ENCODE measurements at regions not wholly inside any gene's neighbourhood (a gene's known extent, or its start where the extent isn't known, plus 50 kb on each side); places are given as distances from the start of the nearest gene placed in this dataset.

GRCh38 chr10:58013406-58013805, 254.3 kb downstream of the IPMK start:
- peak; percentile 6 for FAIRE-seq

GRCh38 chr10:58010073-58010702, 257.5 kb downstream of the IPMK start:
- no peak for TF ChIP-seq POLR2A (IDR thresholded peaks at IDR 0.05; ENCODE audit: low read depth, low read length)
- DNase-seq (ENCODE audit: insufficient read length, low spot score) (no peak), FAIRE-seq (no peak)

More at GRCh38 chr10:58013406-58013805, 254.3 kb downstream of the IPMK start:
- no peak for TF ChIP-seq POLR2A (IDR thresholded peaks at IDR 0.05; ENCODE audit: low read depth, low read length)
- DNase-seq (ENCODE audit: insufficient read length, low spot score), result no peak

GRCh38 chr10:58003945-58004344, 263.7 kb downstream of the IPMK start:
- FAIRE-seq (no peak), DNase-seq (ENCODE audit: insufficient read length, low spot score) (no peak)
- no peak for TF ChIP-seq POLR2A (IDR thresholded peaks at IDR 0.05; ENCODE audit: low read depth, low read length)

GRCh38 chr10:58001159-58001558, 266.5 kb downstream of the IPMK start:
- FAIRE-seq, result no peak
- TF ChIP-seq POLR2A (IDR thresholded peaks at IDR 0.05; ENCODE audit: low read depth, low read length), result no peak
- no peak for DNase-seq (ENCODE audit: insufficient read length, low spot score)

GRCh38 chr10:57996536-57996935, 271.2 kb downstream of the IPMK start:
- no peak for DNase-seq (ENCODE audit: insufficient read length, low spot score)
- no peak for FAIRE-seq
- TF ChIP-seq POLR2A (IDR thresholded peaks at IDR 0.05; ENCODE audit: low read depth, low read length), result no peak

GRCh38 chr10:57993302-57993701, 274.4 kb downstream of the IPMK start:
- FAIRE-seq, result no peak
- TF ChIP-seq POLR2A (IDR thresholded peaks at IDR 0.05; ENCODE audit: low read depth, low read length), result no peak

GRCh38 chr10:57992321-57993077, 275.2 kb downstream of the IPMK start:
- DNase-seq (ENCODE audit: insufficient read length, low spot score) (peak; percentile 19), FAIRE-seq (peak; percentile 95)
- no peak for TF ChIP-seq POLR2A (IDR thresholded peaks at IDR 0.05; ENCODE audit: low read depth, low read length)

More at GRCh38 chr10:57993302-57993701, 274.4 kb downstream of the IPMK start:
- DNase-seq (ENCODE audit: insufficient read length, low spot score), result no peak

- no peak for TF ChIP-seq POLR2A (IDR thresholded peaks at IDR 0.05; ENCODE audit: low read depth, low read length)
- DNase-seq (ENCODE audit: insufficient read length, low spot score) (no peak), FAIRE-seq (peak; percentile 30)
Measured at GRCh38 chr10:57988964-57989363, 278.7 kb downstream of the IPMK start.

GRCh38 chr10:57987055-57987721, 280.5 kb downstream of the IPMK start:
- no peak for TF ChIP-seq POLR2A (IDR thresholded peaks at IDR 0.05; ENCODE audit: low read depth, low read length)
- peak; percentile 23 for FAIRE-seq
- no peak for DNase-seq (ENCODE audit: insufficient read length, low spot score)

GRCh38 chr10:57986422-57986821, 281.3 kb downstream of the IPMK start:
- DNase-seq (ENCODE audit: insufficient read length, low spot score), result no peak
- no peak for TF ChIP-seq POLR2A (IDR thresholded peaks at IDR 0.05; ENCODE audit: low read depth, low read length)
- no peak for FAIRE-seq

GRCh38 chr10:57983281-57983791, 284.4 kb downstream of the IPMK start:
- FAIRE-seq (peak; percentile 92), DNase-seq (ENCODE audit: insufficient read length, low spot score) (no peak)
- no peak for TF ChIP-seq POLR2A (IDR thresholded peaks at IDR 0.05; ENCODE audit: low read depth, low read length)

GRCh38 chr10:57982091-57982490, 285.6 kb downstream of the IPMK start:
- DNase-seq (ENCODE audit: insufficient read length, low spot score) (no peak), FAIRE-seq (no peak)
- no peak for TF ChIP-seq POLR2A (IDR thresholded peaks at IDR 0.05; ENCODE audit: low read depth, low read length)

GRCh38 chr10:57979956-57980355, 287.7 kb downstream of the IPMK start:
- FAIRE-seq (no peak), DNase-seq (ENCODE audit: insufficient read length, low spot score) (no peak)
- TF ChIP-seq POLR2A (IDR thresholded peaks at IDR 0.05; ENCODE audit: low read depth, low read length), result no peak

GRCh38 chr10:57979491-57979890, 288.2 kb downstream of the IPMK start:
- DNase-seq (ENCODE audit: insufficient read length, low spot score) (no peak), FAIRE-seq (peak; percentile 82)
- TF ChIP-seq POLR2A (IDR thresholded peaks at IDR 0.05; ENCODE audit: low read depth, low read length), result no peak

All from H54 (cell line).